ENCODE measurements at regions not wholly inside any gene's neighbourhood (a gene's known extent, or its start where the extent isn't known, plus 50 kb on each side); places are given as distances from the start of the nearest gene placed in this dataset.

DNA sequence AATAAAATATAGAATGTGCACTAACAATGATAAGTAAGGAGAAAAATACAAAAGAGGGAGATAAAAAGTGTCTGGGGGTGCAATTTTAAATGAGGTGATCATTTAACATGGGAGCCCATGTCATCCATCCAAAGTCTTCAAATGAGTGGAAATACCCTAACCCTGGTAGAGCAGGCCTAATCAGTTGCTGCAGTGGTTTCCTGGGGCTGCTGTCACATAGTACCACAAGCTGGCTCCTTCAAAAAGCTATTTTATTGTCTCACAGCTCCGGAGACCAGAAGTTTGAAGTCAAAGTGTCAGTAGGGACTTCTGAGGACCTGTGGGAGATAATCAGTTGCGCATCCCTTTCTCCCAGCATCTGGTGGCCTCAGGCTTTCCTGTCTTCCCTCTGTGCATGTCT lies 717.9 kb downstream of the DIAPH3 start:
- Histone ChIP-seq H3K4me3 (ENCODE audit: control insufficient read depth in 1 of 2, extremely low read depth in 1 of 2, low read length in 1 of 2) (no peak overlapping the region), H3K27ac (ENCODE audit: low read length) (no peak overlapping the region), H3K36me3 (ENCODE audit: control insufficient read depth in 2 of 2, extremely low read depth in 1 of 2, insufficient read depth in 1 of 2, low read length in 1 of 2) (no peaks in the 10 kb centered on the region), H3K4me1 (ENCODE audit: control insufficient read depth in 1 of 2, extremely low read depth in 1 of 2, insufficient read depth in 2 of 2, low read length in 2 of 2) (no peaks in the 10 kb centered on the region), H3K27me3 (replicated peaks in 1 of 2; ENCODE audit: control insufficient read depth in 2 of 2, extremely low read depth in 1 of 2, insufficient read depth in 2 of 2, low read length in 1 of 2) (no peaks in the 10 kb centered on the region), H3K9me3 (no peaks in the 10 kb centered on the region)
- H3K27me3 Mint-ChIP-seq = peaks cover 6 to 8% of the 10 kb centered on the region in 2 donors
- ChIA-PET CTCF (no interaction called here), POLR2A (no interaction called here)
- no peaks in the 10 kb centered on the region for H3K36me3 Mint-ChIP-seq
- ATAC-seq (replicated peaks in 1 of 4) (no peak), DNase-seq (no peak)
- H3K27ac Mint-ChIP-seq = no peak overlapping the region
- H3K4me1 Mint-ChIP-seq = peaks cover 2 to 18% (median 6%) of the 10 kb centered on the region in 3 donors
- H3K4me3 Mint-ChIP-seq = no peak overlapping the region
- WGBS (ENCODE audit: insufficient coverage) = 100% methylated on average over 1 of the region's 2 CpGs
- no peaks in the 10 kb centered on the region for H3K9me3 Mint-ChIP-seq

DNA sequence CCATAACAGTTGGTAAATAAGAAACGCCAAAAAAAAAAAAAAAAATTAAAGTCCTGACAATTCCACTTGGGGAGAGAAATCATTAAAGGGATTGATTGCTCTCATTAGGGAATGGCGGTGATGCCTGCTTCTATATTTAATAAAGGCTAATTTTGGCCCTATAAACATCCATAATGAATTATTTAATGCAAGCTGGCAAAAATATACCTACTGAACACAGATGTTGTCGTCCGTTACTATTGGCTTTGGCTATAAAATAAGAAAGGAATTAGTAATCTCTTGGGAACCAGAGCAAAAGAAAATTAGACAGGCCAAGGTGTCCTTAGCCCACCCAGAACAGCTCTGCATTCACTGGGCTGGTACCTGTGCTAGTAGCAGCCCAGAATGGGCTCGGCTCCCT lies 717.3 kb downstream of the DIAPH3 start:
- Histone ChIP-seq H3K36me3 (ENCODE audit: control insufficient read depth in 2 of 2, extremely low read depth in 1 of 2, insufficient read depth in 1 of 2, low read length in 1 of 2) (no peaks in the 10 kb centered on the region), H3K27me3 (replicated peaks in 1 of 2; ENCODE audit: control insufficient read depth in 2 of 2, extremely low read depth in 1 of 2, insufficient read depth in 2 of 2, low read length in 1 of 2) (no peaks in the 10 kb centered on the region), H3K4me1 (ENCODE audit: control insufficient read depth in 1 of 2, extremely low read depth in 1 of 2, insufficient read depth in 2 of 2, low read length in 2 of 2) (no peaks in the 10 kb centered on the region), H3K27ac (ENCODE audit: low read length) (no peak overlapping the region), H3K9me3 (no peaks in the 10 kb centered on the region), H3K4me3 (ENCODE audit: control insufficient read depth in 1 of 2, extremely low read depth in 1 of 2, low read length in 1 of 2) (no peak overlapping the region)
- Mint-ChIP-seq H3K4me1 (peaks cover under 1 to 12% (median under 1%) of the 10 kb centered on the region in 3 donors), H3K9me3 (no peaks in the 10 kb centered on the region), H3K27me3 (peaks cover 2 to 5% of the 10 kb centered on the region in 2 donors), H3K4me3 (no peak overlapping the region), H3K27ac (no peak overlapping the region), H3K36me3 (no peaks in the 10 kb centered on the region)
- no CpG with 5 or more reads among the region's 5 CpGs for WGBS (ENCODE audit: insufficient coverage)
- ATAC-seq (replicated peaks in 1 of 4) (no peak), DNase-seq (no peak)
- ChIA-PET POLR2A (no interaction called here), CTCF (no interaction called here)

DNA sequence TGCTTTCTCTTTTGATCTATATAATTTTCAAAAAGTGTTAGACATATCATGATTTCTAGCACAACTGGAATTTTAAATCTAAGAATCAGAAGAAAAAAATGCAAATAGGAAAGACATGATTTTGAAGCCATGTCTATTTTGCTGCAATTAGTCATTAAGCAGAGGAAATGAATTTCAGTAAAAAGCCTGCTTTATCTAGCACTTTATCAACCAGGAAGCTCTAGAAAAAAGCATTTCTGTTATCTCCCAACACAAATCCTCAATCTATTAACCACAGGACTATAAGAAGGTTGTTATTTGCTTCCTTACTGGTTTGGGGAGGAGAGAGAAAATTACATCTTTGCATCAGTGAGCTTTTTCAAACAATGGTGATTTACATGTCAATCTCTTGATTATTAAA lies 716.7 kb downstream of the DIAPH3 start:
- Histone ChIP-seq H3K4me1 (ENCODE audit: control insufficient read depth in 1 of 2, extremely low read depth in 1 of 2, insufficient read depth in 2 of 2, low read length in 2 of 2) (no peaks in the 10 kb centered on the region), H3K27ac (ENCODE audit: low read length) (no peak overlapping the region), H3K36me3 (ENCODE audit: control insufficient read depth in 2 of 2, extremely low read depth in 1 of 2, insufficient read depth in 1 of 2, low read length in 1 of 2) (no peaks in the 10 kb centered on the region), H3K4me3 (ENCODE audit: control insufficient read depth in 1 of 2, extremely low read depth in 1 of 2, low read length in 1 of 2) (no peak overlapping the region), H3K27me3 (replicated peaks in 1 of 2; ENCODE audit: control insufficient read depth in 2 of 2, extremely low read depth in 1 of 2, insufficient read depth in 2 of 2, low read length in 1 of 2) (no peaks in the 10 kb centered on the region), H3K9me3 (no peaks in the 10 kb centered on the region)
- ATAC-seq (replicated peaks in 1 of 4) (no peak), DNase-seq (no peak)
- H3K4me3 Mint-ChIP-seq = no peak overlapping the region
- no peaks in the 10 kb centered on the region for H3K9me3 Mint-ChIP-seq
- no peaks in the 10 kb centered on the region for H3K36me3 Mint-ChIP-seq
- H3K27ac Mint-ChIP-seq = no peak overlapping the region
- peaks cover 2 to 3% of the 10 kb centered on the region in 2 donors for H3K27me3 Mint-ChIP-seq
- ChIA-PET CTCF (no interaction called here), POLR2A (no interaction called here)
- peaks cover 0 to 6% (median 0%) of the 10 kb centered on the region in 3 donors for H3K4me1 Mint-ChIP-seq

DNA sequence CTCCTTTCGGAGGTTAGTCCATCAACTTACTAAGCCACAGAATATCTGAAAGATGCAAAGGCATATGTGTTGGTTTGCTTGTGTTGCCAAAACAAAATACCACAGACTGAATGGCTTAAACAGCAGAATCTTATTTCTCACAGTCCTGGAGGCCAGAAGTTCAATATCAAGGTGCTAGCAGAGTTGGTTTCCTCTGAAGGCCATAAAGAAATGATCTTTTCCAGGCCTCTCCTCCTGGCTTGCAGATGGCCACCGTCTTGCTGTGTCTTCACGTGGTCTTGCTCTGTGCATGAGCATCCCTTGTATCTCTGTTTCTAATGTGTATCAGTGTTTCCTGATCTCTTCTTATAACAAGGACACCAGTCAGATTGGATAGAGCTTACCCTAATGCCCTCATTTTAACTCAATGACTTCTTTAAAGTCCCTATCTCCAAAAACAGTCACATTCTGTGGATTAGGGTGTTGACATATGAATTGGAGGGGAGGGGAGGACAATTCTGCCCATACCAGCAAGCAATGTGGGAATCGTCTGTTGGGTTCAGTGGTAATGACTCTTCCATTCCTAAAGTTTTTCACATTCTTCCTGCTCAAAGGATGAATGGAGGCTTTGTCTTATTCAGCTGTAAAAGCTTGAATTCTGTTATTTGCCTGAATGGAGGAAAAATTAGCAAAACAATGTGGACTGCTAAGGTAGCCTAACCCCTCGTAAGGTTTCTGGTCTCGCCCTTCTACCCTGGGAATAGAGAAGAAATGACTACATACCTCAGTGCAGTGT lies 715.7 kb downstream of the DIAPH3 start:
- ATAC-seq (replicated peaks in 1 of 4) = no peak
- POLR2A ChIA-PET = no interaction called here
- H3K36me3 Mint-ChIP-seq = no peaks in the 10 kb centered on the region

DNA sequence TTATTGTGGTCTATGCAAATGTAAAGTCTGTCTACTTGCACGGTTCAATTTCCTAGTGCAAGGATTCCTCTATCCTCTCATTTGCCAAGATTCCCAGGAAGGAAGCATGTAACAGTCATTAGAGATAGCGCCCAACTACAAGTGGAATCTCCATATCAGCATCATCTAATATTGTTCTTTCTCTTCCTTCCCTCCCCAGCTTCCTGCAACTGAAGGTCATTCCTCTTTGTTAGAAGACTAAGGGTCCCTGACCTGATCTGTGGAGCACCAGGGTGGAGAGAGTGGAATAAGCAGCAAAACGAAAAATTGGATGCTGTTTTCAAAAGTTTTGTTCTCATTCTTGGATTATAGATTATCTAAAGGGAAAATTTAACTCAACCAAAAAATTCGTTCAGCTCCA lies 714.0 kb downstream of the DIAPH3 start:
- POLR2A ChIA-PET = interaction anchor here in 1 of 2 donors (0.6 kb wide), 1 partner anchor 860 kb away, joined by 4 read pairs; no protein-coding TSS in a partner anchor

More for the DNA sequence above, 715.7 kb downstream of the DIAPH3 start:
- DNase-seq = no peak
- H3K4me3 Mint-ChIP-seq = no peak overlapping the region
- no peaks in the 10 kb centered on the region for H3K9me3 ChIP-seq
- H3K9me3 Mint-ChIP-seq = no peaks in the 10 kb centered on the region
- WGBS (ENCODE audit: insufficient coverage) = 100% methylated on average over 1 of the region's 6 CpGs
- no peaks in the 10 kb centered on the region for H3K27me3 ChIP-seq (replicated peaks in 1 of 2; ENCODE audit: control insufficient read depth in 2 of 2, extremely low read depth in 1 of 2, insufficient read depth in 2 of 2, low read length in 1 of 2)
- H3K27ac ChIP-seq (ENCODE audit: low read length) = no peak overlapping the region
- H3K4me1 Mint-ChIP-seq = peaks cover 0 to 2% (median 0%) of the 10 kb centered on the region in 3 donors
- no peak overlapping the region for H3K27ac Mint-ChIP-seq
- peaks cover 2 to 3% of the 10 kb centered on the region in 2 donors for H3K27me3 Mint-ChIP-seq
- no peak overlapping the region for H3K4me3 ChIP-seq (ENCODE audit: control insufficient read depth in 1 of 2, extremely low read depth in 1 of 2, low read length in 1 of 2)
- no peaks in the 10 kb centered on the region for H3K36me3 ChIP-seq (ENCODE audit: control insufficient read depth in 2 of 2, extremely low read depth in 1 of 2, insufficient read depth in 1 of 2, low read length in 1 of 2)
- CTCF ChIA-PET = no interaction called here
- H3K4me1 ChIP-seq (ENCODE audit: control insufficient read depth in 1 of 2, extremely low read depth in 1 of 2, insufficient read depth in 2 of 2, low read length in 2 of 2) = no peaks in the 10 kb centered on the region

DNA sequence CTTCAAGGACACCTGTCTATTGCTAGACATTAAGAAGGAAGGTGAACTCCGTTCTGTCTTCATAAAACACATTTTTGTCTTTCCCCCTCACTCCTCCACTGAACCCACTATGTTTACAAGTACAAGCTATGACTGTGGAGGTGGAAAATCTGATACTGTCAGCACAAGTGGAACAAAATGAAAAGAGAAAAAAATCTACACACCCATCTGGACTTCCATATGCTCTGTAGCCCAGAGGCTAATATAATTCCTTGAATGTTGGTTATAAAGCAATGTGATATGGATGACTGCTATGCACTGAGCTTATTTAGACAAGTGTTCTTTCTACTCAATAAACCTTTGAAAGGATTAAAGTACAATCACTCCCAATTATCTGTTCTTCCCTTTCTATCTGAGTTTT lies 713.5 kb downstream of the DIAPH3 start:
- Histone ChIP-seq H3K4me1 (ENCODE audit: control insufficient read depth in 1 of 2, extremely low read depth in 1 of 2, insufficient read depth in 2 of 2, low read length in 2 of 2) (no peaks in the 10 kb centered on the region), H3K4me3 (ENCODE audit: control insufficient read depth in 1 of 2, extremely low read depth in 1 of 2, low read length in 1 of 2) (no peak overlapping the region), H3K27ac (ENCODE audit: low read length) (no peak overlapping the region), H3K36me3 (ENCODE audit: control insufficient read depth in 2 of 2, extremely low read depth in 1 of 2, insufficient read depth in 1 of 2, low read length in 1 of 2) (no peaks in the 10 kb centered on the region), H3K9me3 (no peaks in the 10 kb centered on the region), H3K27me3 (replicated peaks in 1 of 2; ENCODE audit: control insufficient read depth in 2 of 2, extremely low read depth in 1 of 2, insufficient read depth in 2 of 2, low read length in 1 of 2) (no peaks in the 10 kb centered on the region)
- no peaks in the 10 kb centered on the region for H3K36me3 Mint-ChIP-seq
- no peak overlapping the region for H3K4me3 Mint-ChIP-seq
- H3K27ac Mint-ChIP-seq = no peak overlapping the region
- ChIA-PET CTCF (no interaction called here), POLR2A (interaction anchor here in 1 of 2 donors (0.6 kb wide), 1 partner anchor 859 kb away, joined by 4 read pairs; no protein-coding TSS in a partner anchor)
- DNase-seq = no peak
- WGBS (ENCODE audit: insufficient coverage) = no CpG with 5 or more reads among the region's 1 CpG
- H3K4me1 Mint-ChIP-seq = peaks cover 0 to 2% (median 0%) of the 10 kb centered on the region in 3 donors
- ATAC-seq (replicated peaks in 1 of 4) = no peak
- peaks cover 2 to 3% of the 10 kb centered on the region in 2 donors for H3K27me3 Mint-ChIP-seq
- no peaks in the 10 kb centered on the region for H3K9me3 Mint-ChIP-seq

More for the DNA sequence above, 714.0 kb downstream of the DIAPH3 start:
- DNase-seq = no peak
- ATAC-seq (replicated peaks in 1 of 4) = no peak
- Mint-ChIP-seq H3K4me1 (peaks cover 0 to 2% (median 0%) of the 10 kb centered on the region in 3 donors), H3K36me3 (no peaks in the 10 kb centered on the region), H3K4me3 (no peak overlapping the region), H3K9me3 (no peaks in the 10 kb centered on the region), H3K27me3 (peaks cover 2 to 3% of the 10 kb centered on the region in 2 donors), H3K27ac (no peak overlapping the region)
- H3K27ac ChIP-seq (ENCODE audit: low read length) = no peak overlapping the region
- no peak overlapping the region for H3K4me3 ChIP-seq (ENCODE audit: control insufficient read depth in 1 of 2, extremely low read depth in 1 of 2, low read length in 1 of 2)
- CTCF ChIA-PET = no interaction called here
- no peaks in the 10 kb centered on the region for H3K9me3 ChIP-seq
- no CpG with 5 or more reads among the region's 4 CpGs for WGBS (ENCODE audit: insufficient coverage)
- no peaks in the 10 kb centered on the region for H3K27me3 ChIP-seq (replicated peaks in 1 of 2; ENCODE audit: control insufficient read depth in 2 of 2, extremely low read depth in 1 of 2, insufficient read depth in 2 of 2, low read length in 1 of 2)
- no peaks in the 10 kb centered on the region for H3K36me3 ChIP-seq (ENCODE audit: control insufficient read depth in 2 of 2, extremely low read depth in 1 of 2, insufficient read depth in 1 of 2, low read length in 1 of 2)
- H3K4me1 ChIP-seq (ENCODE audit: control insufficient read depth in 1 of 2, extremely low read depth in 1 of 2, insufficient read depth in 2 of 2, low read length in 2 of 2) = no peaks in the 10 kb centered on the region

Measured in T-cell (primary cell).